Activated CD4-positive, alpha-beta T cell treated with anti-CD3 and anti-CD28 coated beads for 4 hours (primary cell): ENCODE measurements at regions not wholly inside any gene's neighbourhood (a gene's known extent, or its start where the extent isn't known, plus 50 kb on each side); places are given as distances from the start of the nearest gene placed in this dataset.

Experiments
- DNase-seq, 2 donors: peaks; one replicate each; pipeline ENCODE4 v3.0.0-alpha.2; 2020

- DNase-seq, result no peak
These were observed 57.2 kb upstream of the MAML3 start for GRCh38 chr4:140211161-140211560.

GRCh38 chr4:140208921-140209320 is 54.9 kb upstream of the MAML3 start:
- DNase-seq, result no peak
